IMR-90 (cell line): ENCODE measurements at regions not wholly inside any gene's neighbourhood (a gene's known extent, or its start where the extent isn't known, plus 50 kb on each side); places are given as distances from the start of the nearest gene placed in this dataset.

Experiments
- ATAC-seq: fragments of 200-7000 bp; cut with Tn5 transposase; 2 replicates; pipeline ENCODE4 v1.9.1; 2020; ENCODE audit warnings: low read depth, mild to moderate bottlenecking, moderate library complexity
- BruUV-seq: library from RNA; stranded (reverse); fragments of 400-500 nt; replicated peaks from 2 replicates; lab custom pipeline; 2021; lab: Mats Ljungman, UMichigan
- CTCF ChIA-PET: fragments of 300-600 bp; formaldehyde crosslinking; extraction: SDS; loops from one replicate; lab custom pipeline; 2021; ENCODE audit warnings: antibody characterized with exemption; lab: Yijun Ruan, JAX
- POLR2A ChIA-PET: fragments of 300-600 bp; sonication (Branson Sonifier 250); formaldehyde crosslinking; loops from one replicate; lab custom pipeline; 2022; ENCODE audit warnings: antibody characterized with exemption; ENCODE audit not compliant: unreplicated experiment; lab: Charles Lee
- DNase-seq: peaks from one replicate; pipeline ENCODE4 v3.0.0; 2013
- H2AFZ ChIP-seq: replicated peaks from 2 replicates; pipeline ENCODE3; 2013; ENCODE audit warnings: low read length, mild to moderate bottlenecking; ENCODE audit not compliant: poor library complexity
- H2AK5ac ChIP-seq: 2 replicates; pipeline ENCODE4 v1.6.1; 2013; ENCODE audit warnings: low read depth, low read length, inconsistent platforms
- H2AK9ac ChIP-seq: replicated peaks from 2 replicates; pipeline ENCODE3; 2013; ENCODE audit warnings: mild to moderate bottlenecking, low read depth, low read length, moderate library complexity; ENCODE audit not compliant: poor library complexity
- H2BK120ac ChIP-seq: 2 replicates; pipeline ENCODE4 v1.6.1; 2013; ENCODE audit warnings: low read depth, low read length, inconsistent platforms
- H2BK15ac ChIP-seq: 3 replicates; pipeline ENCODE4 v1.6.1; 2013; ENCODE audit warnings: low read depth, low read length, inconsistent platforms
- H2BK20ac ChIP-seq: 2 replicates; pipeline ENCODE4 v1.6.1; 2013; ENCODE audit warnings: low read depth, mild to moderate bottlenecking, inconsistent platforms, low read length, moderate library complexity
- H2BK5ac ChIP-seq: 2 replicates; pipeline ENCODE4 v1.6.1; 2013; ENCODE audit warnings: mild to moderate bottlenecking, low read depth, low read length, inconsistent platforms; ENCODE audit not compliant: poor library complexity, severe bottlenecking
- H3K14ac ChIP-seq: replicated peaks from 2 replicates; pipeline ENCODE4 v1.6.1; 2013; ENCODE audit warnings: low read depth, low read length, inconsistent platforms
- H3K18ac ChIP-seq: 2 replicates; pipeline ENCODE4 v1.6.1; 2013; ENCODE audit warnings: low read depth, low read length, control low read depth
- H3K23ac ChIP-seq: 2 replicates; pipeline ENCODE4 v1.6.1; 2013; ENCODE audit warnings: low read depth, low read length, inconsistent platforms
- H3K27ac ChIP-seq: 2 replicates; pipeline ENCODE4 v1.5.1; 2013; ENCODE audit warnings: mild to moderate bottlenecking, control low read depth, low read length; ENCODE audit not compliant: insufficient read depth
- H3K27me3 ChIP-seq: 2 replicates; pipeline ENCODE4 v1.6.1; 2013; ENCODE audit warnings: low read length; ENCODE audit not compliant: control insufficient read depth, insufficient read depth
- H3K36me3 ChIP-seq: 2 replicates; pipeline ENCODE4 v1.6.1; 2013; ENCODE audit warnings: low read length, mixed read lengths; ENCODE audit not compliant: control insufficient read depth, insufficient read depth
- H3K4ac ChIP-seq: 2 replicates; pipeline ENCODE4 v1.6.1; 2013; ENCODE audit warnings: low read depth, low read length, inconsistent platforms
- H3K4me1 ChIP-seq: 2 replicates; pipeline ENCODE4 v1.6.1; 2013; ENCODE audit warnings: low read length, mixed read lengths; ENCODE audit not compliant: control insufficient read depth, insufficient read depth
- H3K4me2 ChIP-seq: 2 replicates; pipeline ENCODE4 v1.6.1; 2013; ENCODE audit warnings: low read depth, mild to moderate bottlenecking, control low read depth, low read length, moderate library complexity
- H3K4me3 ChIP-seq: 2 replicates; pipeline ENCODE4 v1.5.1; 2013; ENCODE audit warnings: low read depth, mild to moderate bottlenecking, control low read depth, low read length, moderate library complexity; ENCODE audit not compliant: insufficient read depth
- H3K56ac ChIP-seq: 2 replicates; pipeline ENCODE4 v1.6.1; 2013; ENCODE audit warnings: low read length, inconsistent platforms; ENCODE audit not compliant: insufficient read depth; ENCODE audit errors: extremely low read depth
- H3K79me1 ChIP-seq, 2 experiments: 2 replicates each; pipeline ENCODE4 v1.6.1; 2013; ENCODE audit warnings: low read length in 2 of 2, inconsistent platforms in 1 of 2, low read depth in 1 of 2
- H3K9ac ChIP-seq: 2 replicates; pipeline ENCODE4 v1.6.1; 2013; ENCODE audit warnings: low read depth, low read length, control low read depth
- H3K9me1 ChIP-seq: 2 replicates; pipeline ENCODE4 v1.6.1; 2013; ENCODE audit warnings: low read length, inconsistent platforms; ENCODE audit not compliant: insufficient read depth
- H3K9me3 ChIP-seq: 2 replicates; pipeline ENCODE4 v1.6.1; 2013; ENCODE audit warnings: low read length; ENCODE audit not compliant: control insufficient read depth, insufficient read depth
- H4K20me1 ChIP-seq: 2 replicates; pipeline ENCODE4 v1.6.1; 2013; ENCODE audit warnings: low read length, inconsistent platforms; ENCODE audit not compliant: insufficient read depth
- H4K5ac ChIP-seq: 2 replicates; pipeline ENCODE4 v1.6.1; 2013; ENCODE audit warnings: mild to moderate bottlenecking, low read depth, low read length, control low read depth
- H4K8ac ChIP-seq, 2 experiments: 2 replicates each; pipeline ENCODE4 v1.6.1; 2013; ENCODE audit warnings: low read depth in 2 of 2, low read length in 2 of 2, control low read depth in 1 of 2, inconsistent platforms in 1 of 2
- H4K91ac ChIP-seq: 2 replicates; pipeline ENCODE4 v1.6.1; 2013; ENCODE audit warnings: low read depth, low read length, inconsistent platforms; ENCODE audit not compliant: insufficient read depth
- CHD1 ChIP-seq: IDR thresholded peaks from 2 replicates; pipeline ENCODE4 v1.6.1; 2012; ENCODE audit warnings: low read depth, low read length, improper control_type of control experiment
- WGBS, 2 experiments: methylation state at CpG; one replicate each; pipeline versions ENCODE4 v1.1.5 to v1.1.7; 2013; ENCODE audit warnings: missing lambda C conversion rate in 2 of 2; ENCODE audit not compliant: insufficient read length in 1 of 2; ENCODE audit errors: extremely low coverage in 2 of 2; 5-methylcytosine and 5-hydroxymethylcytosine counted together
- dilution Hi-C: fragments of 300-500 bp; cut with HindIII; formaldehyde crosslinking; loops from one replicate; pipeline ENCODE4 v1.14.3; 2018; ENCODE audit warnings: low sequenced_read_pairs; ENCODE audit not compliant: unreplicated experiment
- in situ Hi-C: fragments of 300-500 bp; cut with MboI; formaldehyde crosslinking; loops from 3 replicates; pipeline ENCODE4 v1.14.3; 2019; ENCODE audit warnings: low sequenced_read_pairs, inconsistent platforms, mixed read lengths
- intact Hi-C: fragments of 100-400 bp; cut with micrococcal nuclease; formaldehyde crosslinking; loops from 2 replicates; pipeline ENCODE4 v1.10.0; 2022
- TF ChIP-seq, protein P1 (sequence below): fragments of 150-350 bp; IDR thresholded peaks from 2 replicates; pipeline ENCODE4 v1.6.1; 2017; ENCODE audit warnings: mild to moderate bottlenecking, antibody characterized with exemption, low read length, low read depth

DNA sequence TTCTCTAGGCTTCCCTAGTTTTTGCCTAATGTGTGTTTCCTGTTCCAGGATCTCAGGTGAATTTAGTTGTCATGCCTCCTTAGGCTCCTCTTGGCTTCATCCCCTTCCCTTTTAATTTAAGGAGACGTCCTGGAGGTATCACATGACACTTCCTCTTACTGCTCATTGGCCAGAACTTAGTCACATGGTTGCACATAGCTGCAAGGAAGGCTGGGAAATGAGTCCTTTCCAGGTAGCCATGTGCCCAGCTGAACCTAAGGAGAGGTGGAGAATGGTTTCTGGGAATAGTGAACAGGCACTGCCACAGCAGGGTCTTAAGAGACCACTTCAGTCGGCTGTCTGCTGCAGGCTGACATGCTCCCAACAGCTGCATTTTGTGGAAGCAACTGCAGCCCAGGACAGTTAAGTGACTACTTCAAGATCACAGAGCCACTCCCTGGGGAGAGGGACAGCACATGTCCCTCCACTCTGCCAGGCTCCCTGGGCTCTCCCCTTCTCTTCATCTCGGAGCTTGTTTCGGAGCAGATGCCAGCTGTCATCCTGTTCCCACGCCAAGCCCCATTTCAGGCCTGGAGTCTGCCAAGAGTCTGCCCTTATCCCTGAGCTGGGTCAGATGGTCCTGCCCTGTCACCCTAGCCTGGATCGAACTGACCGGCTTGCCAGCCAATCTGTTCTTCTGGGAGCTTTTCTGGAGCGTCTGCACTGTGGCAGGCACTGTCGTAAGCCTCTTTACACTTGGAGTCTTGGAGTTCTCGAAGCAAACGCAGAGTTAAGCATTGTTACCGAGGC lies 81.4 kb upstream of the FOXF1 start:
- no peak overlapping the region for H3K4me3 ChIP-seq
- H2AFZ ChIP-seq = no peak overlapping the region
- ATAC-seq (no peak), DNase-seq (no peak)
- H3K56ac ChIP-seq = no peak overlapping the region
- H4K91ac ChIP-seq = no peak overlapping the region
- intact Hi-C loops (no loop called here), in situ Hi-C loops (no loop called here), dilution Hi-C loops (no loop called here)
- no peak overlapping the region for H2BK15ac ChIP-seq
- no peak overlapping the region for H4K5ac ChIP-seq
- H3K9ac ChIP-seq = no peak overlapping the region
- H3K9me1 ChIP-seq = peaks cover 6% of the 10 kb centered on the region; the same call in 1 of the 2 replicates
- no peak overlapping the region for H3K4me2 ChIP-seq
- no peak overlapping the region for H2AK9ac ChIP-seq
- ChIA-PET CTCF (no interaction called here), POLR2A (no interaction called here)
- no peak overlapping the region for H2BK120ac ChIP-seq
- TF ChIP-seq, protein P1, sequence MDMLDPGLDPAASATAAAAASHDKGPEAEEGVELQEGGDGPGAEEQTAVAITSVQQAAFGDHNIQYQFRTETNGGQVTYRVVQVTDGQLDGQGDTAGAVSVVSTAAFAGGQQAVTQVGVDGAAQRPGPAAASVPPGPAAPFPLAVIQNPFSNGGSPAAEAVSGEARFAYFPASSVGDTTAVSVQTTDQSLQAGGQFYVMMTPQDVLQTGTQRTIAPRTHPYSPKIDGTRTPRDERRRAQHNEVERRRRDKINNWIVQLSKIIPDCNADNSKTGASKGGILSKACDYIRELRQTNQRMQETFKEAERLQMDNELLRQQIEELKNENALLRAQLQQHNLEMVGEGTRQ = peak; percentile 58; the same call in 1 of the 2 replicates
- no peak for TF ChIP-seq CHD1
- H3K79me1 ChIP-seq = no peaks in the 10 kb centered on the region
- H3K4me1 ChIP-seq = peaks cover 5% of the 10 kb centered on the region; the same call in 1 of the 2 replicates
- BruUV-seq = no TSS peak
- H3K36me3 ChIP-seq = no peaks in the 10 kb centered on the region
- 74% methylated on average over 11 of the region's 12 CpGs; no CpG with 5 or more reads in 1 of the 2 experiments for WGBS, 2 experiments
- no peaks in the 10 kb centered on the region for H4K20me1 ChIP-seq
- H4K8ac ChIP-seq = no peak overlapping the region
- no peaks in the 10 kb centered on the region; the same call in 1 of the 2 replicates for H3K27me3 ChIP-seq
- no peaks in the 10 kb centered on the region for H3K9me3 ChIP-seq
- H2BK5ac ChIP-seq = no peak overlapping the region
- H3K27ac ChIP-seq = no peak overlapping the region
- H2BK20ac ChIP-seq = no peak overlapping the region
- no peak overlapping the region for H3K18ac ChIP-seq
- H2AK5ac ChIP-seq = no peak overlapping the region; the same call in 1 of the 2 replicates
- H3K4ac ChIP-seq = no peak overlapping the region
- no peak overlapping the region for H3K14ac ChIP-seq
- no peak overlapping the region for H3K23ac ChIP-seq
